Activated CD4-positive, CD25-positive, alpha-beta regulatory T cell treated with anti-CD3 and anti-CD28 coated beads, Interleukin-2, amount 50 U/mL, for 24 hours (primary cell): ENCODE measurements at regions not wholly inside any gene's neighbourhood (a gene's known extent, or its start where the extent isn't known, plus 50 kb on each side); places are given as distances from the start of the nearest gene placed in this dataset.

Source experiments
- ATAC-seq, 2 donors: fragments of 150-1000 bp; cut with Tn5 transposase; one replicate each; pipeline ENCODE4 v1.10.0; 2021; ENCODE audit warnings: mild to moderate bottlenecking in 1 of 2, moderate library complexity in 1 of 2

DNA sequence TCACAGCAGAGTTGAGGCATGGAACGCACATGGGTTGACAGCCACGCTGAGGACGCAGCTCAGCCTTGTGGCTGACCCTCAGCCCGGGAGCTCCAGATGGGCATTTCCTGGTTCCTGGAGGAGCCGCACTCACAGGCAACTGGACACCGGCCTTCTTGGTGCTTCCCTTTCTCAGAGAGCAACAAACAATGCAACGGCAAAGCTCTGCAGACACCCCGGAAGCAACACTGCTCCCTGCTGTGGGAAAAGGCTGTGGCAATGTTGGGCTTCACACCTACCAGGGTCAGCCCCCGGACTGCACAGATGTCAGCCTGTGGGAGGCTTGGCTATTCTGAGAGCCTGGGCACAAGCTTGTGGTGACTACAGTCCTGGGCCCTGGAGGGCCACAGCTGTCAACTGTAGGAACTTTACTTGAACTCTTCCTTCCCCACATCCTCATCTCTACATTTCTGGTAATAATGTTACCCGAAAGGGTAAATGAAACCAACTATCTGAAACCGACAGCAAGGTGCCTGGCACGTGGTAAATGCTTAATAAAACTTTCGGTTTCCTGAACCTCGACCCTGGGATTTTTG is 597.5 kb upstream of the MKI67 start:
- no peak for ATAC-seq

DNA sequence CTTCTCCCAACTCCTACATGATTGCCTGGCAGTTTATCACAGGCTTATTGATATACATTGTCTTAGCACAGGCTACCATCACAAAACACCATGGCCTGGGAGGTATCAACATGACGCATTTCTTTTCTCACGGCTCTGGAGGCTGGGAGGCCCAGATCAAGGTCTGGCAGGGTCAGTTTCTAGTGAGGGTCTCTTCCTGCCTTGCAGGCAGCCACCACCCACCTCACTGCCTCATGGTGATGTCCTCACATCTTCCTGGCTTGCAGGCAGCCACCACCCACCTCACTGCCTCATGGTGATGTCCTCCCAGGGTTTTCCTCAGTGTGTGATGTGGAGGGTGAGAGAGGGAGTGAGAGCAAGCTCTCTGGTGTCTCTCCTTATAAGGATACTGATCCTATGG is 599.3 kb upstream of the MKI67 start:
- ATAC-seq: no peak

DNA sequence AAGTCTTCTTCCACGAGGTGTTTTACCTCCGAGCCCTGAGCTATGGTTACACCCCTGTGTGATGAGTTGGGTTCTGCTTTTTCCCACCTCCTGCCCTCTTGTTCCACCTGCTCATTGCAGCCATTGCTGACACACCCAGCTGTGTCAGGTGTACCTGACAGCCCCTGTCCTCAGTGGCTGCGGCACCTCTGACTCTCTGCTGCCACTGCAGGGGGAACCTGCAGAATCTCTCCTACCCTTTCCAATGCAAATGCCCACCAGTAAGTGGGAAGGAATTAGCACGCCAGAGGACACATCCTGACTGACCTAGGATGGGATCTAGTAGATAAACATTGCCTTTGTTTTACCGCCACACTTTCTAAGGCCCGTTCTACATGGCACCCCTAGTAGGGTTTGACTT is 600.9 kb upstream of the MKI67 start:
- ATAC-seq: no peak

DNA sequence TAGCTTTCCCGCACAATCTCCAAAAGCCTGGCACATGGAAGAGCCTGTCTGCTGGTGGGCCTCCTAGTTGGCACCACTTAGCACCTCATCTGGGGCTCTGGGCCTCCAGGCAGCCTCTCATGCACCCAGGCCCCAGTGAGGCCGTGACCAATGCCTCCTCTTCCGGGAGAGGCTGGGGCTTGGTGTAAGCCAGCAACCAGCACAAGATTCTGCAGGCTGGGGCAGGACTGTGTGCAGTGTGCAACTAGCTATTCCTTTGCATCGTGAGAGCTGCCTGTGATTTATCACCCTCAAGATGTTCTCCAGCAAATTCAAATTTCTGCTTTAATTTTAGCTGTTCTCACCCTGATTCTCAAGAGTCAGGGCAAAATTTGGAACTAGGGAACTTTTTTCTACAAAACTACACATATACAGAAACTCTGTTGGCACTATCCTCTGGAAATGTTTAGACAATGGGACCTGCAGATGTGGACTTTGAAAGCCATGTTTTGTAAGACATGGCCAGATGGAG is 603.7 kb upstream of the MKI67 start:
- ATAC-seq: no peak

DNA sequence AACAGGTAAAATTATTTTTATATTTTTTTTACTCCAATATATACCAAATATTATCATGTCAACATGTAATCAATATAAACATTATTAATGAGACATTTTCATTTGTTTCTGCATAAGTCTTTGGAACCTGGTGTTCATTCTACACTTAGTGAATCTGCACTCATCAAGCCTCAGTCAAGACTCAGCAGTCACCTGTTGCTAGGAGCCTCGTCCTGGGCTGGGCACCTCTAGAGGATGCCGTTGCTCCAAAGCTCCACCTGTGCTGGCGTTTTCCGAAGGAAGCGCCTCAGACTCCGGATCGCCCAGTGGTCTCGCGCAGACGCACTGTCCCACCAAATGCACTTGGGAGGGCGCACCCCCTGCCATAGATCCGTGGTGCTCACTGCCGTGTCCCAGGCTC is 604.7 kb upstream of the MKI67 start:
- ATAC-seq: no peak

DNA sequence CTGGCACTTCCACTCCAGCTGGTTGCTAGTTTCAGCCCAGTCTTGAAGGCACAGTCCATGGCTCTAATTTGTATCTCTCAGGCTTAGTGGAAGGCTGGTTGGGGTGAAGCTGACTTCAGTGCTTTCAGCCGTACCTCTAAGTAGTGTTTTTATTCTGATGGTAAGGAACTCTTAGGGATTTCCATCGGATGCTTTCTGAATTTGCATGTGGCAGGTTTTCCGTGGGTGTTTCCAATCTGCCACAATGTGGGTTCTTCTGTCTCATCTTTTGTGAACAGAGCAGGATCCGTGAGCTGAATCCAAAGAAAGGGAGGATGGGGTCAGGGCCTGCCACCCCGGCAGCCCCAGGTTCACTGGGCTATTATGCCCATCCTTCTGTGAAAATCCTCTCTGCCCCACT is 607.9 kb upstream of the MKI67 start:
- no peak for ATAC-seq

DNA sequence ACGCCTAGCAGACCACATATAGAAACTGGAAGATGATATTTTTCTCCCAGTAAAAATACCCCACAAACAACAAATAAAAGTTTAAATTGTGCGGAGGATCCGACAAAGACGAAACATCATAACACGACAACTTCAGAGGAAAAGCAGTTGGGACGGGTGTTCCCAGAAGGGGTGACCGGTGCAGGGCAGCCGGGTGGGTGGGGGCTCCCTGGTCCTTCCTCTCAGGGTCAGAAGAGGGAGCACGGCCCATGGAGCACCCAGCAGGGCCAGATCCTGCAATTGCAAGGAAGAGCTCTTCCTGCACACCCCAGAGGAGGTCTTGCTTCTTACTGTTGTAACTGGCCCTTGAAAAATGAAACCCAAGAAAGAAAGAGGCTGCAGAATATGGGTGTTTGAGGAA is 608.5 kb upstream of the MKI67 start:
- no peak for ATAC-seq

DNA sequence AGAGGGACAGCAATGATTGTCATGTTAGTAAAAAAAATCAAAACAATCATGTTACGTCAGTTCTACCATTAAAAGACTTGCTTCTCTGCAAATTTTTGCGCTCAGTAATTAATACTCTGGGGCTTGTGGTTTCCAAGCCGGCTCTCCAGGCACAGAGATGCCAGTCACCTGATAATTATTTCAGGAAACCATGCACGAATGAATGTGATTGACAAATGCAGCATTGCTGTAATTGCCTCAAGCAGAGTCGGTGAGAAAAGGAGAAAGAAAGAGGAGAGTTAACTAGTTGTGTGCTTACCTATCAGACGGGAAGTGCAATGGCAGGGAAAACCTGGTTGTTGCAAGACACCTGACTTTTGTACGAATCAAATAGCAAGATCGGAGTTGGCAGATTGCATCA is 609.8 kb upstream of the MKI67 start:
- no peak for ATAC-seq

DNA sequence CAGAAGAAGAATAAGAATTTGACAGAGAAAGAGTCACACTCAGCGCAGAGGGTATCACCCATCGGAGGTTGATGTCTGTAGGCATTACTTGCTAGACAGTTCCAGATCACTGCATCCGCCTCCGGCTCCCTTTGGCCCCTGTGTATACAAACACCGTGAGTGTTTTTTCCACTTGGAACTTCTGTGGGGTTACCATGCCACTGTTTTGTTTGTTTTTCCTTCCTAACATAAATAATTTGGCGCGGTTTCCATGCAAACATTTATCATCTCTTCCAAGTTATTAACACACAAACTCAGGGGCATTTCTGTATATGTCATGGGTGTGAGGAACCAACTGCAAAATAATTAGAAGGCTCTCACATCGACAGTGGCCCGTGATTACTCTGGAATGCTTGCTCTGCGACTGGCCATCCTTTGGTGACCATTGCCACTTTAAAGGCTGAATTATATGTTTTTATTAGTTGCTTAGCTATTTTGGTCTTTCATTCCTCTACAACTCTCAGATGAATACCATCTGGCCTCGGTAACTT is 612.2 kb upstream of the MKI67 start:
- no peak for ATAC-seq

DNA sequence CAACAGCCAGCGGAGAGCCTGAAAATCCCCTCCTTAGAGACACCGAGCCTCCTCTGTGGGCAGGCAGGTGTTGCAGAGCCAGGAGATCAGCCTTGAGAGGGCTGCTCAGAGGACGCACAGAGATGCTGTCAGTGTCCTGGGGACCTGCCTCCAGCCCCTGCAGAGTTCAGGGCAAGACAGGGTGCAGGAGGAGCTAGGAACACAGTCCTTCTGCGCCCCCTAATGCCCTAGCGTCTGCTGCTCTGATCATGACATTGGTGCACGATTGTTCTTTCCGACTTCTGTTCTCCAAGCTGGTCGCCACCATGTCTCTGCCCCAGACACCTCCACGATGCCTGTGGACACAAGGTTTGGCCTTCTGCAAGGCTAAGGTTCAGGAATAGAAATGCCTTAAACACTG is 613.7 kb upstream of the MKI67 start:
- ATAC-seq: no peak

DNA sequence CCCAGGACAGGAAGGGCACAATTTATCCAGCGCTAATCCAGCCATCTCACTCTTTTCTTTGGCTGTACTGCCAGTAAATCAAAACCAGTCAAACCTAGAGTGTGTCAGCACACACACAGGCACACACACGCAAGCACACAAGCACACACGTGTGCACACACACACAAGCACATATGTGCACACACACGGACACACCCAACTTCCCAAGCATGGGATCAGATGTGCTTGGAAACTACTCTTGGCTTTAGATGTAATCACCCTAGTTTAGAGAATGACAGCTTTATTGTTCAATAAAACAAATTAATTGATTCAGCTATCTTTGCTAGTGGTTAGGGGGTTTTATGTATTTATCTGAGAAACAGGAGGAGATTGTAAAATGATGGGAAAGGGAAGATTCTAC is 615.0 kb upstream of the MKI67 start:
- ATAC-seq: no peak

DNA sequence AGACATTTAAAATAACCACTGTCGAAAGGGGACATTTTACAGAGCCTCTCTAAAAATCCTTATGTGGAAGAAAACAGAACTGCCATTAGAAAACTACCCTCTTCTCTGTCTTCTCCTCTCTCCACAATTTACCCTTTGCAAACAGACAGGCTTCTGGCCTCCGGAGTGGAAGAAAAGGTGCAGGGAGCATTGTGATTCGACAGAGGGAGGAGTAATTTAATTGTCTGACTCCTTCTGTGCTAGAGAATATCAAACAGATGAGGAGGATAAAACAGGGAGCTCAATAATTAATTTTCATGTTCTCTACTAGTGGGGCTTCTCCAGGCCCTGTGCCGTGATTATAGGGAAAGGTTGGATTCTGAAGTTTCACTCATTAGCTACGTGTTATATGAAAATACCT is 615.5 kb upstream of the MKI67 start:
- ATAC-seq: no peak

DNA sequence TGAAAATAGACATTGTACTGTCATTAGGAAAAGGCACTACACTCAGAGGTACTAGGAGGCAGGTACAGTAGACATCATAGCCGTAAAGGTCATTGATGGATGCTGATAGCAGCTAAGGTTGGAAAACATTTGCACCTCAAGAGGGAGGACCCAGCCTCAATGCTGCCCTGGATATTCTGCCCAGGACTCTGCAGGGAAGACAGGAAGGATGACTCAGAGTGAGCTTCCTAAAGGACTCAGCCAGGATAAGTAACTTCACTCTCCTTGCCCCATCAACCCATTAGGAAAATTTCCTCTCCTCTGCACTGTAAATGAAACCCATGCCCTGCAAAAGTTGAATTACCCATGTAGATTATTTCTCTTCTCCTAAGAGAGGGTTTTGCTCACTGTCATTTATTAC is 617.9 kb upstream of the MKI67 start:
- ATAC-seq: no peak

DNA sequence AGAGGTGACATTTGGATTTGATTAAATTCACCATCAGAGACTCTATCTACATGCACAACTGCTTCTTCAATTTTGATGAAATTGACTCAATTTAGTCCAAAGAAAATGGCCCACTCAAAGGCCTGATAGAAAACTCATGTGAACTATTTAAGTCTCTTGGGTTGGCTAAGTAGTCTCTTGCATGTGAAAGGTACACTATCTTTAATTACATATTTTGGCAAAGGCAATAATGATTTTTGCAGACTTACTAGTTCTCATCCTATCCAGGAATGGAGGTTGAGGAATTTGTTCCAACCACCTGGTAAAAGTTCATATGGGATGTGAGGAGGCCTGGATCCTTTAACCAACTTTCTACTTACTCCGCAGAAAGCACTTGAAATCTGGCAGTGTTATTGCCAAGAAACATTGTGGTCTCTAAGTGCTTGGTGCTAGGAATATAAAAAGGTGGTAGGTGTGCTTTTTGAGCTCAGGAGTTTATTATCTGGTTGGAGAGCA is 618.6 kb upstream of the MKI67 start:
- no peak for ATAC-seq

DNA sequence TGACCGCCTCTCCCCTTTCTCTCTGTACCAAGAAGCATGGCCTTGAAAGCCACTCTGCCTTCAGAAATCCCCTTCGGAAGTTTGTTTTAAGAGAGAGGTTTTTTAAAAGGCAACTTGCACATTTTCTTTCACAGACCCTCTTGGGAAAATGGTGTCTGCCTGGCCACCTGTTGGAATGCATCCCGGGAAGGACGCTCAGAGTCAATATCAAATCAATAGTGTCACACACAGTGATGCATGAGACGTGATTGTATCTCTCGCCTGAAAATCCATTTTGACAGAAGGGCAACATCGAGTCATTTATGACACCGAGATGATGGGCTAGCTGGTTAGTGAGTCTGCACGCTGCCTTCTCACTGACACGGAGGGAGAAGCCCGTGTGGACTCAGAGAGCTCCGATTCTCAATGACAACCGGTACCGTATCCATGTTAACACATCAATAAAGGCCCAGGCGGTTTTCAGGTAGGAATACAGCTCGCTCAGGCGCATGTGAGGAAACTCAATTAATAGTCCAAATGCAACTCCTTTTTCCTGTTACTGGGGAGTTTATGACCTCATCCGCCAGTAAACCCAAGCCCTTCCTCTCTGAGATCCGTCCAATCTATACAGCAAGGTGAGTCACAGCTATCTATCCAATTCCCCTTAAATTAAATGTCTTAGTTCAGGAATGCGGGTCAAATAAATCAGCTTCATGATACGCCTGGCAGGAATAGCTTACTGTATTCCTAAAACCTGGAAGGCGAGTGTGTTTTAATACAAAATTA is 621.5 kb upstream of the MKI67 start:
- no peak for ATAC-seq

DNA sequence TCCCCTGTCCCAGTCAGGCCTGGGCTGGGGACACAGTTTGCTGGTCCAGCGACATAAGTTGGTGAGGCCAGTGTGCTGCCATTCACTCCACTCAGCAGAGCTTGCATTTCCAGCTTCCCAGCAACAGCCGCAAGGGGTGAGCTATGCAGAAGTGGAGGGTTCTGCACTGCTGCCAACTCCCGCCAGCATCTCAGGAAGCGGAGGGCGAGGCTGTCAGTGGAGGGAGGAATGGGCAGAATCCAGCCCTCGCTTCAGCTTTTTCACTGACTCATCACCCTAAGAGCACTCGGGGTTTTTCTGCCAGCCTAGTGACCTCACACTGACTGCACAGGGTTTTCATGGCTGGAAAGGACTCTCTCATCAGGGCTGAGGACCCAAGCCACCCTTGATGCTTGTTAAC is 625.1 kb upstream of the MKI67 start:
- no peak for ATAC-seq

DNA sequence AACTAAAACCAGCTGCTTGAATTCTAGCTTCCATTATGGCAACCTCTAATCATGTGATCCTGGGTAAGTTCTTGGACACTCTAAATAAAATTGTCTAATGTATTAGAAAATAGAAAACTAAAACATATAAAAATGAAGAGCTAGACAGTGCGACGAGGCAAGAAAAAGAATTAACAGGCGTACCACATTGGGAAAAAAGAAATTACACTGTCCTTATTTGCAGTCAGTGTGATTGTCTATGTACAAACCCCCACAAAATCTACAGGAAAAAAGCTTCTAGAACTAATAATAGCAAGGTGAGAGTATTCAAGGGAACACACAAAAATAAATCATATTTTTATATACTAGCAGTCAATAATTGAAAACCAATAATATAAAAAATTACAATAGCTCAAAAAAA is 625.6 kb upstream of the MKI67 start:
- no peak for ATAC-seq

DNA sequence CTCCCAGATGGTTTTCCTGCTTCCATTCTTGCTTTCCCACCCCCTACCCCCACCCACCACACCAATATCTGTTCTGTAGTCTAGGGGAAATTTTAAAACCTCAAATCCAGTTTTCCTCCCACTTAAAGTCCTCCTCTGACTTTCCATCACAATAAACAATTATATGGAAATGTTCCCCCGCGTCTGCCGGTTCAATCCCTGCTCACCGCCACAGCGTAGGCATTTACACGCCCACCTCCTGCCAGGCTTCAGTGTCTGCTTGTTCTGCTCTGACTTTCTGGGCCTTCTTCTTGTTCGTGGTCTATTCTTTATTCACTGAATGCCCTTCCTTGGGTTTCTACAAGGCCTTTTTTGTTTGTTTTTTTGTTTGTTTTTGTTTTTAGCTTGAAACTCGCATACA is 633.0 kb upstream of the MKI67 start:
- no peak for ATAC-seq

DNA sequence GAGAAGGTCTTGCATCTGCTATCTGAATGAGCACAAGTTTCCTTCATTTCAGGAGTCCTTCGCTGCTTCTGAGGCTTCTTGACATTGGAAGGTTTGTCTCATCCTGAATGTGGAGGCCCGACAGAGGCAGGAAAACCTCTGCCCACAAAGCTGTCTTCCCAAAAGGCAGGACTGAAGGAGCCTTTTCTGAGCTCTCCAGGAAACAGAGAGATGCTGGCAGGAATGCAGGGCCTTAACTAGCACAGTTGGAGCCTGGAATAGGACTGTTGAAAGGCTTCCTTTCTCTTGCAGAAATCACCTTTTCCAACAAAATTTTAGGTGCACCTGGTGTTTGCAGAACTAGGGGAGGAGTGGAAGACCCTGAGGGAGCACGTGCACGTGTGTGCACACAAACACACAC is 637.4 kb upstream of the MKI67 start:
- ATAC-seq: no peak

DNA sequence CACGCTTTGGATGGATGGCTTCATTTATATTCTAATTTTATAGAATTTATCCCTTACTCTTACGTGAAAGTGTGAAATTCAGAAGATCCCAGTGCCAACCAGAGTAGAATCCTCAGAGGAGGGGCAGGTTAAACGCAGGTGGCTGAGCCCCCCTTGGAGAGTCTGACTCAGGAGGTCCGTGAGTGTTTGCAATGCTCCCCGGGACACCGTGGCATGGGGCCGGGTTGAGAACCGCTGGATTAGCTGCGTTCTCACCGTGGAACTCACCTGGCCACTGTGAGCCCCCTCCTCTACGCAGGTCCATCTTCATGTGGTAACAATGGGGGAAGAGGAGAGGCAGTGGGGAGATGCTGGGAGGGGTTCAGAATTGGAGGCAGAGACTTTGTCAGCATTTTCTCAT is 638.0 kb upstream of the MKI67 start:
- ATAC-seq: no peak

DNA sequence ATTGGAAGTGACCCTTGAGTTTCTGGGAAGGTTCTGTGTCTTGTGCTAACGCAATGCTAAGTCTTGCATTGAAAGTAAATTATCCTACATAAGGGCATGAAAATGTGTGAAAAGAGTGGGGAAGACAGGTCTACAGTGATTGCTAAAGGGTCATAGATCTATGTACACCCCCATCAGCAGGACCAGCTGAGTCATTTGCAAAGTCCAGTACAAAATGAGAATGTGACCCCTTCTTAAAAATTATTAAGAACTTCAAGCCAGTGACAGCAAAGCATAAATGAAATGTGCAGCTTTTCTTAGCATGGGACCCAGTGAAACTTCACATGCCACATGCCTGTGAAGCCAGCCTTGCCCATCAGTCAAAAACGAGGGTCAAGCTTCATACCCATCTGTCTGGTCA is 640.7 kb upstream of the MKI67 start:
- no peak for ATAC-seq

DNA sequence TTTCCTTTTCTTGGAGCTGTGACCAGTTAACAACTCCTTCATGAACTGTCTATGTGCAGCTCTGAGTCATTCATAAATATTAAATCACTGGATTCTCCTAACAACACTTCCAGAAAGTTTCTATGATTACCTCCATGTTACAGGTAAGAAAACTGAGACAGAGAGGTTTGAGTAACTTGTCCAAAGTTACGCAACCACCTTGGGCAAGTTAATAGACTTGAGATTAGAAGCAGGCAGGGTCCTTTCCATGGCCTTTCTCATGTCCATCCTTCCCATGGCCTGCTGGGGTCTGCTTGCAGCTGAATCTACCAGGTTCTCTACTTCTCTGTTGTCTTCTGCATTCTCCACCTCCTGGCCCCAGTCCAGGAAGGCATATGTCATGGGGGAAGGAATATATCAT is 648.8 kb upstream of the MKI67 start:
- no peak for ATAC-seq

DNA sequence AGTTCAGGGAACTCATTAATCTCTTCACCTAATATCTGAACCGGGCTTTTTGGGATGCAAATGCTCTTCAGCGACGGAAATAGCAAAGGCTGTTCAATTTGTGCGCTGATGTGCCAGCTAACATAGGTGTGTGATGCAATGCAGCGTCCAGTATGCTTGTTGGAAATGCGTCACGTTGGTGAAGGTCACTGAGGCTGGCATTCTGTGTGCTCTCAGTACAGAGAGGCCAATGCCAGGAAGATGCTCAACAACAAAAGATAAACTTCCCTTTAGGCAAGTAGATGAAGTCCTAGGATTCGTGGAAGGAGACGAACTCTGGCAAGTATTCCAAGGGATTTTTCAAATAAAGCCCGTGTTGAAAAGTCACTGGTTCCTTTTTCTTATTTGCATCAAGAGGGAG is 649.5 kb upstream of the MKI67 start:
- no peak for ATAC-seq

DNA sequence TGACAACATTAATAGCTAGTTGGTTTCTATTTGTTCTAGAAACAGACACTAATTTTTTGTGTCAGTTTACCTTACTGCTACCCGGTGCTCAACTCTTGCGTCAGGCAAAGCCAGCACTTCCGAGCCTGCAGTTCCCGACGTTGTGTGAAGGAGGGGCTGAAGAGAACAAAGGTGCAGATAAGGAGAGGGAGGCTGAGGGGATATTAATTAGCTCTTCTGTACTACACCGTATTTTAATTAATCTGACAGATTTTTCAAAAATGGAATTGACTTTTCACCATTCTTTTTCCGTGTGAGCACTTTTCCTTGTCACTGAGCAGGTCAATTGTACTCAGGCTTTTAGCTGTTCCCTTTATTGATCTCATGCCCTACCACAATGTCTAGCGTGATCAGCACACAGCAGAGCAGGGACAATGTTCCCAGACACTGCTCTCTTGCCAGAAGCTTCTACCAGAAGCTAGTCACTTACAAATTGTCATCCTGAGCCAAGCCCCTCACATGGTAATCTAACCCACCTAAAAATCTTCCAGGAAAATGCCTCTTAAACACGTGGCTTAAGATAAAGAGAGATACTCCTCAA is 650.5 kb upstream of the MKI67 start:
- no peak for ATAC-seq
